CD14-positive monocyte (primary cell): ENCODE measurements at regions not wholly inside any gene's neighbourhood (a gene's known extent, or its start where the extent isn't known, plus 50 kb on each side); places are given as distances from the start of the nearest gene placed in this dataset.

Experiments used
- DNase-seq, 3 donors: peaks; one replicate each; pipeline ENCODE4 v3.0.0-alpha.2; 2011 to 2022
- H2AFZ ChIP-seq: 2 replicates; pipeline ENCODE4 v1.6.0; 2012; ENCODE audit warnings: mild to moderate bottlenecking, low read depth, low read length, inconsistent platforms; ENCODE audit not compliant: insufficient read depth, poor library complexity, severe bottlenecking
- H3K27ac ChIP-seq, 2 donors: 1 replicate in 1 of 2; 2 replicates in 1 of 2; pipeline ENCODE4 v1.5.1; 2012 to 2013; ENCODE audit warnings: low read length in 2 of 2, control low read depth in 1 of 2, inconsistent platforms in 1 of 2, low read depth in 1 of 2, mild to moderate bottlenecking in 1 of 2
- H3K27me3 ChIP-seq, 2 donors: one replicate each; pipeline versions ENCODE4 v1.6.0 to v1.6.1; 2011 to 2013; ENCODE audit warnings: low read length in 2 of 2; ENCODE audit not compliant: control insufficient read depth in 2 of 2, insufficient read depth in 2 of 2
- H3K36me3 ChIP-seq, 2 donors: replicated peaks in 1 of 2; 1 replicate in 1 of 2; 2 replicates in 1 of 2; pipeline versions ENCODE4 v1.5.1 to v1.6.1; 2012 to 2013; ENCODE audit warnings: low read length in 2 of 2, control low read depth in 1 of 2, inconsistent platforms in 1 of 2, mild to moderate bottlenecking in 1 of 2; ENCODE audit not compliant: insufficient read depth in 2 of 2, control insufficient read depth in 1 of 2
- H3K4me1 ChIP-seq, 2 donors: 1 replicate in 1 of 2; 2 replicates in 1 of 2; pipeline versions ENCODE4 v1.5.1 to v1.6.1; 2012 to 2013; ENCODE audit warnings: low read length in 2 of 2, control low read depth in 1 of 2, inconsistent platforms in 1 of 2, mild to moderate bottlenecking in 1 of 2, moderate library complexity in 1 of 2; ENCODE audit not compliant: insufficient read depth in 2 of 2, control insufficient read depth in 1 of 2
- H3K4me2 ChIP-seq: replicated peaks from 2 replicates; pipeline ENCODE3; 2012; ENCODE audit warnings: low read length, moderate library complexity, mild to moderate bottlenecking; ENCODE audit not compliant: poor library complexity, severe bottlenecking; ENCODE audit errors: extremely low read depth
- H3K4me3 ChIP-seq, 3 experiments: fragments of 200-600 bp in 1 of 3; sonication (generic) in 1 of 3; replicated peaks in 1 of 3; 1 replicate in 2 of 3; 2 replicates in 1 of 3; pipeline ENCODE4 v1.5.1; 2011 to 2013; ENCODE audit warnings: low read length in 3 of 3, mild to moderate bottlenecking in 3 of 3, control low read depth in 2 of 3, low read depth in 2 of 3, inconsistent platforms in 1 of 3, moderate library complexity in 1 of 3
- H3K79me2 ChIP-seq: 2 replicates; pipeline ENCODE4 v1.6.0; 2012; ENCODE audit warnings: mild to moderate bottlenecking, control low read depth, inconsistent platforms, low read length, moderate library complexity; ENCODE audit not compliant: insufficient read depth
- H3K9ac ChIP-seq: 2 replicates; pipeline ENCODE4 v1.6.0; 2017; ENCODE audit warnings: low read length, mild to moderate bottlenecking; ENCODE audit not compliant: insufficient read depth, poor library complexity, severe bottlenecking
- H3K9me3 ChIP-seq, 2 donors: replicated peaks in 1 of 2; 1 replicate in 1 of 2; 2 replicates in 1 of 2; pipeline versions ENCODE4 v1.5.1 to v1.6.1; 2012 to 2013; ENCODE audit warnings: low read length in 2 of 2, control low read depth in 1 of 2; ENCODE audit not compliant: control insufficient read depth in 1 of 2, insufficient read depth in 1 of 2
- H4K20me1 ChIP-seq: 2 replicates; pipeline ENCODE4 v1.6.0; 2012; ENCODE audit warnings: mild to moderate bottlenecking, low read length, control low read depth, moderate library complexity; ENCODE audit not compliant: insufficient read depth
- H3K27ac Mint-ChIP-seq, 7 donors: one replicate each; pipeline ENCODE4 v1.8.0; 2020; ENCODE audit warnings: mild to moderate bottlenecking in 7 of 7, mixed read lengths in 7 of 7, moderate library complexity in 6 of 7, inconsistent platforms in 2 of 7
- H3K27me3 Mint-ChIP-seq, 3 donors: one replicate each; pipeline ENCODE4 v1.8.0; 2021 to 2022; ENCODE audit warnings: low read depth in 3 of 3, mild to moderate bottlenecking in 3 of 3, mixed read lengths in 3 of 3, moderate library complexity in 3 of 3, inconsistent platforms in 1 of 3
- H3K36me3 Mint-ChIP-seq, 2 donors: one replicate each; pipeline ENCODE4 v1.8.0; 2020; ENCODE audit warnings: mixed read lengths in 2 of 2, inconsistent platforms in 1 of 2, mild to moderate bottlenecking in 1 of 2
- H3K4me1 Mint-ChIP-seq: one replicate; pipeline ENCODE4 v1.8.0; 2020; ENCODE audit warnings: mild to moderate bottlenecking, mixed read lengths
- H3K4me3 Mint-ChIP-seq, 2 donors: one replicate each; pipeline ENCODE4 v1.8.0; 2020; ENCODE audit warnings: mild to moderate bottlenecking in 2 of 2, mixed read lengths in 2 of 2, moderate library complexity in 1 of 2
- H3K9me3 Mint-ChIP-seq, 7 donors: one replicate each; pipeline ENCODE4 v1.8.0; 2020 to 2022; ENCODE audit warnings: mixed read lengths in 7 of 7, mild to moderate bottlenecking in 6 of 7, moderate library complexity in 6 of 7, inconsistent platforms in 2 of 7
- WGBS: methylation state at CpG from one replicate; pipeline ENCODE4 v1.1.5; 2013; ENCODE audit warnings: missing lambda C conversion rate; ENCODE audit not compliant: insufficient coverage; 5-methylcytosine and 5-hydroxymethylcytosine counted together
- intact Hi-C, 2 donors: fragments of 100-400 bp; cut with micrococcal nuclease; formaldehyde crosslinking; loops; one replicate each; pipeline versions ENCODE4 v1.15.0 to v1.15.1; 2023
- TF ChIP-seq, protein P1 (sequence below): fragments of 200-600 bp; IDR thresholded peaks from one replicate; pipeline ENCODE4 v1.8.0; 2022; ENCODE audit warnings: antibody characterized with exemption, mild to moderate bottlenecking

DNA sequence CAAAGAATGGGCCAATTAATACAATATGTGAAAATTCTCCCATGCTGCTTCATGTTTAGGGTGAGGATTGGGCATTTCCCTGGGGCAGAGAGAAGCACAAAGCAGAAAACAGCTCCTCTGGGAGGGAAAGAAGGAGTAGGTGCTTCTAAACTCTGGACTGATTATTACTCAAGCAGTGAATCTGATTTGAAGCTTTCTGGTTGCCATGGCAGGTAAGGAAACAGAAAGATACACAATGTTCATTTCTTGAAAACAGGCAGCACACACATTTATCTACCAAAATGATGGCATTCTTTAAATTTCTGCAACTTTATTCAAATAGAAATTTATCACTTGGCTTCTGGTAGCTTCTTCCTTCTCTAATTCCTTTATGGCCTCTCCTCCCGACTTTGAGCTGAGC, 305.4 kb upstream of the CHD6 start:
- Mint-ChIP-seq H3K9me3 (no peaks in the 10 kb centered on the region), H3K4me3 (no peak overlapping the region), H3K27ac (no peak overlapping the region), H3K36me3 (no peaks in the 10 kb centered on the region), H3K4me1 (no peaks in the 10 kb centered on the region), H3K27me3 (peaks cover 2 to 5% (median 2%) of the 10 kb centered on the region in 3 donors)
- Histone ChIP-seq H4K20me1 (no peaks in the 10 kb centered on the region), H3K27ac (no peak overlapping the region), H2AFZ (no peak overlapping the region), H3K4me3 (no peak overlapping the region), H3K36me3 (no peaks in the 10 kb centered on the region), H3K79me2 (no peaks in the 10 kb centered on the region), H3K9me3 (no peaks in the 10 kb centered on the region), H3K9ac (no peak overlapping the region), H3K4me2 (no peak overlapping the region), H3K27me3 (no peaks in the 10 kb centered on the region), H3K4me1 (no peaks in the 10 kb centered on the region)
- intact Hi-C loops, result no loop called here
- no peak for DNase-seq
- TF ChIP-seq, protein P1, sequence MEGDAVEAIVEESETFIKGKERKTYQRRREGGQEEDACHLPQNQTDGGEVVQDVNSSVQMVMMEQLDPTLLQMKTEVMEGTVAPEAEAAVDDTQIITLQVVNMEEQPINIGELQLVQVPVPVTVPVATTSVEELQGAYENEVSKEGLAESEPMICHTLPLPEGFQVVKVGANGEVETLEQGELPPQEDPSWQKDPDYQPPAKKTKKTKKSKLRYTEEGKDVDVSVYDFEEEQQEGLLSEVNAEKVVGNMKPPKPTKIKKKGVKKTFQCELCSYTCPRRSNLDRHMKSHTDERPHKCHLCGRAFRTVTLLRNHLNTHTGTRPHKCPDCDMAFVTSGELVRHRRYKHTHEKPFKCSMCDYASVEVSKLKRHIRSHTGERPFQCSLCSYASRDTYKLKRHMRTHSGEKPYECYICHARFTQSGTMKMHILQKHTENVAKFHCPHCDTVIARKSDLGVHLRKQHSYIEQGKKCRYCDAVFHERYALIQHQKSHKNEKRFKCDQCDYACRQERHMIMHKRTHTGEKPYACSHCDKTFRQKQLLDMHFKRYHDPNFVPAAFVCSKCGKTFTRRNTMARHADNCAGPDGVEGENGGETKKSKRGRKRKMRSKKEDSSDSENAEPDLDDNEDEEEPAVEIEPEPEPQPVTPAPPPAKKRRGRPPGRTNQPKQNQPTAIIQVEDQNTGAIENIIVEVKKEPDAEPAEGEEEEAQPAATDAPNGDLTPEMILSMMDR, result no peak
- no CpG with 5 or more reads among the region's 1 CpG for WGBS

DNA sequence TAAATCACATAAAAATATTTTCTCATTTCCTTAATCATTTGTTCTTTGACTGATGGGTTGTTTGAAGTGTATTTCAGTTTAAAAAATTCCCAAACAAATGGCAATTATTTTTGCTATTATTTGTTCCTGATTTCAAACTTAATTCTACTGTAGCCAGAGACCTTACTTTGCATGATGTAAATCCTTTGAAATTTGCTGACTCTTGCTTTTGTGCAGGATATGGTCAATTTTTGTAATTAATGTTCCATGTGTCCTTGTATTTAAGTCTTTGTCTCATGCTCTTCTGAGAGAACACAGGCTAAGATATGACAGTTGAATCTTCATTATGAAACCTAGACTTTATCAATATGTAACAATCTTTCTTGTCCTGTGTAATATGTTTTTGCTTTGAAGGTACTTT, 295.0 kb upstream of the CHD6 start:
- no peaks in the 10 kb centered on the region for H3K27me3 ChIP-seq
- TF ChIP-seq, protein P1, result no peak
- peaks cover 0 to 8% (median 3%) of the 10 kb centered on the region in 7 donors for H3K9me3 Mint-ChIP-seq
- no peak overlapping the region for H3K4me3 ChIP-seq
- intact Hi-C loops, result no loop called here
- H3K79me2 ChIP-seq, result no peaks in the 10 kb centered on the region
- no peaks in the 10 kb centered on the region for H3K4me1 Mint-ChIP-seq
- no peak overlapping the region for H3K27ac ChIP-seq
- no peak overlapping the region for H3K27ac Mint-ChIP-seq
- H3K4me1 ChIP-seq, result no peaks in the 10 kb centered on the region
- no peaks in the 10 kb centered on the region for H4K20me1 ChIP-seq
- H3K36me3 ChIP-seq, result no peaks in the 10 kb centered on the region
- H3K4me3 Mint-ChIP-seq, result no peak overlapping the region
- no peaks in the 10 kb centered on the region for H3K36me3 Mint-ChIP-seq
- no peak overlapping the region for H3K4me2 ChIP-seq
- DNase-seq, result no peak
- H3K9me3 ChIP-seq, result peaks cover 0 to 2% of the 10 kb centered on the region in 2 donors
- H3K27me3 Mint-ChIP-seq, result peaks cover 0 to 2% (median 1%) of the 10 kb centered on the region in 3 donors
- H3K9ac ChIP-seq, result no peak overlapping the region
- no peak overlapping the region for H2AFZ ChIP-seq
